ENCODE measurements at regions not wholly inside any gene's neighbourhood (a gene's known extent, or its start where the extent isn't known, plus 50 kb on each side); places are given as distances from the start of the nearest gene placed in this dataset.

GRCh38 chr9:13963005-13963653 lies 350.8 kb downstream of the NFIB start:
- H2AK5ac ChIP-seq (ENCODE audit: low read length, severe bottlenecking): no peak overlapping the region
- DNase-seq: no peak
- H3K4me2 ChIP-seq (ENCODE audit: low read length, poor library complexity, severe bottlenecking): no peak overlapping the region
- H3K36me3 ChIP-seq (ENCODE audit: control insufficient read depth in 1 of 2, insufficient read depth in 2 of 2, low read depth in 1 of 2, low read length in 2 of 2): no peaks in the 10 kb centered on the region
- H3K14ac ChIP-seq (ENCODE audit: low read length in 2 of 2): peak overlapping the region in 1 of 2 experiments; percentile 45
- H2AFZ ChIP-seq (ENCODE audit: low read depth, low read length): no peak overlapping the region
- no peak overlapping the region for H2BK120ac ChIP-seq (ENCODE audit: low read depth, low read length)
- H3K27ac ChIP-seq (ENCODE audit: low read length, poor library complexity, severe bottlenecking): no peak overlapping the region
- no peak overlapping the region for H4K8ac ChIP-seq (ENCODE audit: low read length)
- no peak overlapping the region for H3K23ac ChIP-seq (ENCODE audit: low read length in 2 of 2)
- no peak overlapping the region for H2BK15ac ChIP-seq (ENCODE audit: low read depth, poor library complexity, severe bottlenecking)
- no peak overlapping the region for H3K4me3 ChIP-seq (ENCODE audit: insufficient read depth in 1 of 2, low read depth in 1 of 2, low read length in 2 of 2)
- H3K9ac ChIP-seq (ENCODE audit: low read length): no peak overlapping the region
- H4K91ac ChIP-seq (ENCODE audit: low read length): no peak overlapping the region
- no peak overlapping the region for H3K18ac ChIP-seq (ENCODE audit: low read depth in 1 of 2, low read length in 2 of 2)
- H3K27me3 ChIP-seq (ENCODE audit: control insufficient read depth in 1 of 2, insufficient read depth in 1 of 2, low read length in 2 of 2): peaks cover 0 to 4% of the 10 kb centered on the region in 2 experiments
- no peaks in the 10 kb centered on the region for H3K4me1 ChIP-seq (ENCODE audit: control insufficient read depth, insufficient read depth, low read depth, low read length)
- no peak overlapping the region for H2BK12ac ChIP-seq (ENCODE audit: low read length in 2 of 2)
- H2BK5ac ChIP-seq (ENCODE audit: low read depth, low read length, poor library complexity, severe bottlenecking): no peak overlapping the region
- H3K79me1 ChIP-seq (replicated peaks; ENCODE audit: low read length, poor library complexity, severe bottlenecking): no peaks in the 10 kb centered on the region
- H3K4ac ChIP-seq (ENCODE audit: low read depth in 1 of 2, low read length in 2 of 2): no peak overlapping the region
- H3K9me3 ChIP-seq (ENCODE audit: control insufficient read depth, low read length): no peaks in the 10 kb centered on the region
- 88% methylated on average over 1 of the region's 3 CpGs for WGBS

- H3K79me1 ChIP-seq (replicated peaks; ENCODE audit: low read length, poor library complexity, severe bottlenecking): no peaks in the 10 kb centered on the region
- H3K14ac ChIP-seq (ENCODE audit: low read length in 2 of 2): no peak overlapping the region
- no peak overlapping the region for H3K18ac ChIP-seq (ENCODE audit: low read depth in 1 of 2, low read length in 2 of 2)
- no peak for DNase-seq
- H3K23ac ChIP-seq (ENCODE audit: low read length in 2 of 2): no peak overlapping the region
- H3K27ac ChIP-seq (ENCODE audit: low read length, poor library complexity, severe bottlenecking): no peak overlapping the region
- H3K36me3 ChIP-seq (ENCODE audit: control insufficient read depth in 1 of 2, insufficient read depth in 2 of 2, low read depth in 1 of 2, low read length in 2 of 2): no peaks in the 10 kb centered on the region
- H3K27me3 ChIP-seq (ENCODE audit: control insufficient read depth in 1 of 2, insufficient read depth in 1 of 2, low read length in 2 of 2): peaks cover 0 to 4% of the 10 kb centered on the region in 2 experiments
- no peak overlapping the region for H4K8ac ChIP-seq (ENCODE audit: low read length)
- no peak overlapping the region for H4K91ac ChIP-seq (ENCODE audit: low read length)
- no peak overlapping the region for H2AK5ac ChIP-seq (ENCODE audit: low read length, severe bottlenecking)
- H3K4ac ChIP-seq (ENCODE audit: low read depth in 1 of 2, low read length in 2 of 2): no peak overlapping the region
- H3K4me1 ChIP-seq (ENCODE audit: control insufficient read depth, insufficient read depth, low read depth, low read length): no peaks in the 10 kb centered on the region
- H3K9me3 ChIP-seq (ENCODE audit: control insufficient read depth, low read length): no peaks in the 10 kb centered on the region
- 96% methylated on average over 6 of the region's 6 CpGs for WGBS
- no peak overlapping the region for H2BK15ac ChIP-seq (ENCODE audit: low read depth, poor library complexity, severe bottlenecking)
- H2BK120ac ChIP-seq (ENCODE audit: low read depth, low read length): no peak overlapping the region
- no peak overlapping the region for H2AFZ ChIP-seq (ENCODE audit: low read depth, low read length)
- H3K4me3 ChIP-seq (ENCODE audit: insufficient read depth in 1 of 2, low read depth in 1 of 2, low read length in 2 of 2): peak overlapping the region in 1 of 2 experiments; percentile 48
- H2BK5ac ChIP-seq (ENCODE audit: low read depth, low read length, poor library complexity, severe bottlenecking): no peak overlapping the region
- no peak overlapping the region for H2BK12ac ChIP-seq (ENCODE audit: low read length in 2 of 2)
- H3K4me2 ChIP-seq (ENCODE audit: low read length, poor library complexity, severe bottlenecking): no peak overlapping the region
- H3K9ac ChIP-seq (ENCODE audit: low read length): peak overlapping the region; percentile 25
Measured at GRCh38 chr9:13962006-13962405, 351.9 kb downstream of the NFIB start.

DNA sequence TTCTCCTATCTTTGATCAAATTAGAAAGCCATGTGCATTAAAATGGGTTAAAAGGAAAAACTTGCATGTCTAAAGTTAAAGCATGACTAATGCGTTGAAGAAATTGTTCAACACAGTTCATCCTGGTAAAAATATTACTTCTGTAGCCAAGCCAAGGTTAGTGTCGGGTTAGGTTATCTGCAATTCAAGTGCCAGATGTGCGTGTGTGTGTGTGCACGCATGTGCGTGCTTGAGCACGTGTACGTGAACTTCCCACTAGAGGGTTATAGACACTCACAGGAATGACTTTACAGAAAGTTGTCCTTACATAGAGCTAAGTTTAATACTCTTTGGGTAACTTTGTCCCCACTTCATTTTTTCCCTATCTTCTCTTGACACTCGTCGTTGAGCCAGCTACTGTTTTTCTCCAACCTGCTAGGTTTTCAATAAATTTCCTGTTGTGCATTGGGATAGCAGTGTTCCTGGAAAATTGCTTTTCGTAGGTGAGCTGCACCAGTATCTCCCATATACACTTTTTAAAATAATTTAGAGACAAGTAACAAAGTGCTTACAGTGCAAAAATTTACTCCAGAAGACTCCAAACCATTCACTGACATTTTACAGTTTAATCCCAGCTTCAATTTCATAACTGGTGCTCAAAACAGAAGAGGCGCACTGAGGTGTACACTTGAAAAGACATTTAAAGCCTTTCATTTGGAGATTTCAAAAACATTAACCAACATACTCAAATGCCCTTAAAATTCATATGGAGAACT lies 353.8 kb downstream of the NFIB start:
- no peak overlapping the region for H2BK15ac ChIP-seq (ENCODE audit: low read depth, poor library complexity, severe bottlenecking)
- H2BK120ac ChIP-seq (ENCODE audit: low read depth, low read length): no peak overlapping the region
- H2AFZ ChIP-seq (ENCODE audit: low read depth, low read length): no peak overlapping the region
- H3K4ac ChIP-seq (ENCODE audit: low read depth in 1 of 2, low read length in 2 of 2): no peak overlapping the region
- H3K14ac ChIP-seq (ENCODE audit: low read length in 2 of 2): no peak overlapping the region
- no peak for DNase-seq
- no peaks in the 10 kb centered on the region for H3K9me3 ChIP-seq (ENCODE audit: control insufficient read depth, low read length)
- H3K9ac ChIP-seq (ENCODE audit: low read length): no peak overlapping the region
- no peak overlapping the region for H2AK5ac ChIP-seq (ENCODE audit: low read length, severe bottlenecking)
- 96% methylated on average over 9 of the region's 11 CpGs for WGBS
- no peak overlapping the region for H3K18ac ChIP-seq (ENCODE audit: low read depth in 1 of 2, low read length in 2 of 2)
- no peak overlapping the region for H3K4me3 ChIP-seq (ENCODE audit: insufficient read depth in 1 of 2, low read depth in 1 of 2, low read length in 2 of 2)
- H3K27me3 ChIP-seq (ENCODE audit: control insufficient read depth in 1 of 2, insufficient read depth in 1 of 2, low read length in 2 of 2): peaks cover 0 to 4% of the 10 kb centered on the region in 2 experiments
- H4K8ac ChIP-seq (ENCODE audit: low read length): no peak overlapping the region
- H3K27ac ChIP-seq (ENCODE audit: low read length, poor library complexity, severe bottlenecking): no peak overlapping the region
- no peak overlapping the region for H2BK5ac ChIP-seq (ENCODE audit: low read depth, low read length, poor library complexity, severe bottlenecking)
- no peaks in the 10 kb centered on the region for H3K36me3 ChIP-seq (ENCODE audit: control insufficient read depth in 1 of 2, insufficient read depth in 2 of 2, low read depth in 1 of 2, low read length in 2 of 2)
- H2BK12ac ChIP-seq (ENCODE audit: low read length in 2 of 2): no peak overlapping the region
- no peak overlapping the region for H4K91ac ChIP-seq (ENCODE audit: low read length)
- no peak overlapping the region for H3K23ac ChIP-seq (ENCODE audit: low read length in 2 of 2)
- H3K79me1 ChIP-seq (replicated peaks; ENCODE audit: low read length, poor library complexity, severe bottlenecking): no peaks in the 10 kb centered on the region
- no peak overlapping the region for H3K4me2 ChIP-seq (ENCODE audit: low read length, poor library complexity, severe bottlenecking)
- no peaks in the 10 kb centered on the region for H3K4me1 ChIP-seq (ENCODE audit: control insufficient read depth, insufficient read depth, low read depth, low read length)

DNA sequence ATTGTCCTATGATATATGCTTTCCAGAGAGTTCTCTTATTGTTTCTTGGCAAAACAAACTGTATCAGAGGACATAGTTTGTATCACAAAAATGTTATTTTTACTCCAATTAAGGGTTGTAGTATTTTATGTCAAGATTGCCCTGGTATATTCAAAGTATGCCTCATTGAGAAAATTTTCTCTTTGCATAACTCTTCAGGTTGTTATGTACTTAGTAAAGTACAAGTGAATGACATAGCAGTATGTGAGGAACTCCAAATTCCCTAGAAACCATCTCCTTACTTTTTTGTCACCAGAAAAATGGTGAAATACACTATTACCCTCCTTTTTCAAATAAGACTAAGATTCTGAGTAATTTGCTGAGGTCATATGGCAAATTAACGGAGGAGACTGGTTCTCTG lies 355.3 kb downstream of the NFIB start:
- Histone ChIP-seq H3K4me3 (ENCODE audit: insufficient read depth in 1 of 2, low read depth in 1 of 2, low read length in 2 of 2) (no peak overlapping the region), H3K4me2 (ENCODE audit: low read length, poor library complexity, severe bottlenecking) (no peak overlapping the region), H2BK12ac (ENCODE audit: low read length in 2 of 2) (no peak overlapping the region), H2BK15ac (ENCODE audit: low read depth, poor library complexity, severe bottlenecking) (no peak overlapping the region), H3K27me3 (ENCODE audit: control insufficient read depth in 1 of 2, insufficient read depth in 1 of 2, low read length in 2 of 2) (peaks cover 0 to 4% of the 10 kb centered on the region in 2 experiments), H3K9me3 (ENCODE audit: control insufficient read depth, low read length) (no peaks in the 10 kb centered on the region), H2AK5ac (ENCODE audit: low read length, severe bottlenecking) (no peak overlapping the region), H3K4me1 (ENCODE audit: control insufficient read depth, insufficient read depth, low read depth, low read length) (no peaks in the 10 kb centered on the region), H4K8ac (ENCODE audit: low read length) (no peak overlapping the region), H2BK120ac (ENCODE audit: low read depth, low read length) (no peak overlapping the region), H3K27ac (ENCODE audit: low read length, poor library complexity, severe bottlenecking) (no peak overlapping the region), H3K36me3 (ENCODE audit: control insufficient read depth in 1 of 2, insufficient read depth in 2 of 2, low read depth in 1 of 2, low read length in 2 of 2) (no peaks in the 10 kb centered on the region), H3K9ac (ENCODE audit: low read length) (no peak overlapping the region), H3K14ac (ENCODE audit: low read length in 2 of 2) (no peak overlapping the region), H2BK5ac (ENCODE audit: low read depth, low read length, poor library complexity, severe bottlenecking) (no peak overlapping the region), H3K79me1 (replicated peaks; ENCODE audit: low read length, poor library complexity, severe bottlenecking) (no peaks in the 10 kb centered on the region), H3K4ac (ENCODE audit: low read depth in 1 of 2, low read length in 2 of 2) (no peak overlapping the region), H3K18ac (ENCODE audit: low read depth in 1 of 2, low read length in 2 of 2) (no peak overlapping the region), H3K23ac (ENCODE audit: low read length in 2 of 2) (no peak overlapping the region), H4K91ac (ENCODE audit: low read length) (no peak overlapping the region), H2AFZ (ENCODE audit: low read depth, low read length) (no peak overlapping the region)
- no peak for DNase-seq
- 71% methylated on average over 1 of the region's 1 CpG for WGBS
